GM18858 (cell line): ENCODE measurements at regions not wholly inside any gene's neighbourhood (a gene's known extent, or its start where the extent isn't known, plus 50 kb on each side); places are given as distances from the start of the nearest gene placed in this dataset.
"Not testable (repeated sequence)": the region's sequence is repeated elsewhere in the genome, so short reads cannot be mapped to it uniquely, and the experiment has no call there.

Source experiments
- ATAC-seq: cut with Tn5 transposase; IDR thresholded peaks from one replicate; pipeline ENCODE4 v1.9.1; 2021; ENCODE audit not compliant: unreplicated experiment

- ATAC-seq, result no peak
Measured at GRCh38 chr4:174012135-174012885, 271.2 kb downstream of the FBXO8 start.

- ATAC-seq, result no peak
Measured at GRCh38 chr4:174010547-174010946, 272.9 kb downstream of the FBXO8 start.

- ATAC-seq, result no peak
Measured at GRCh38 chr4:174009686-174010451, 273.6 kb downstream of the FBXO8 start.

- no peak for ATAC-seq
Measured at GRCh38 chr4:174005422-174005821, 278.0 kb downstream of the FBXO8 start.

GRCh38 chr4:173998471-173999144 is 284.9 kb downstream of the FBXO8 start:
- no peak for ATAC-seq

GRCh38 chr4:173995779-173996178 is 287.7 kb downstream of the FBXO8 start:
- not testable (repeated sequence) for ATAC-seq

- ATAC-seq, result no peak
Measured at GRCh38 chr4:173991814-173992213, 291.7 kb downstream of the FBXO8 start.

GRCh38 chr4:173991316-173991715 is 292.2 kb downstream of the FBXO8 start:
- no peak for ATAC-seq

- ATAC-seq, result no peak
Measured at GRCh38 chr4:173990869-173991210, 292.6 kb downstream of the FBXO8 start.

GRCh38 chr4:173990126-173990868 is 293.2 kb downstream of the FBXO8 start:
- no peak for ATAC-seq

- not testable (repeated sequence) for ATAC-seq
Measured at GRCh38 chr4:173963523-173963922, 319.9 kb downstream of the FBXO8 start.

GRCh38 chr4:173960398-173960797 is 323.1 kb downstream of the FBXO8 start:
- no peak for ATAC-seq

GRCh38 chr4:173958445-173958844 is 325.0 kb downstream of the FBXO8 start:
- no peak for ATAC-seq

- no peak for ATAC-seq
Measured at GRCh38 chr4:173943547-173943946, 339.9 kb downstream of the FBXO8 start.

GRCh38 chr4:173940146-173940545 is 343.3 kb downstream of the FBXO8 start:
- ATAC-seq, result no peak

- no peak for ATAC-seq
Measured at GRCh38 chr4:173937631-173938270, 345.7 kb downstream of the FBXO8 start.

- no peak for ATAC-seq
Measured at GRCh38 chr4:173936861-173937260, 346.6 kb downstream of the FBXO8 start.

GRCh38 chr4:173935622-173936405 is 347.7 kb downstream of the FBXO8 start:
- ATAC-seq, result no peak

- ATAC-seq, result no peak
Measured at GRCh38 chr4:173934933-173935620, 348.4 kb downstream of the FBXO8 start.
